ENCODE measurements at regions not wholly inside any gene's neighbourhood (a gene's known extent, or its start where the extent isn't known, plus 50 kb on each side); places are given as distances from the start of the nearest gene placed in this dataset.

DNA sequence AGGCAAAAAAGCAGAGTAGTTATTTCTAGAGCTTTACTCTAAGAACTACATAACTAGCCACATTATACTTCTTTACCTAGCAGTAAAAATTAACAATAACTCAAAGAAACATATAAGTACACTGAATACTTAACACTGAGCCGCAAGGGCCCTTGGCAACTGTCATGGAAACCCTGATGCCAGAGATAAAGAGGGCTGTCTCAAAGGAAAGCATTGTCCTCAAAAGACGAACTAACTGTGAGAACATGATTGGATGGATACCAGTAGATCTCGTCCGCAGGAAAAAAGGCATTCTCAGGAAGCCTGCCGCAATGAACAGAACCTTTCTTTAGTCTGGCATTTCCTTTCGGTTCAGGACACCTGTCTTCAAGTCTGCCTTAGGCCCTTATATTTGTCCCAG lies 379.0 kb upstream of the SLC30A5 start:
- no peak for TF ChIP-seq CTCF (IDR thresholded peaks at IDR 0.05; ENCODE audit: insufficient read depth, low read depth, low read length)
- H3K4me3 ChIP-seq (ENCODE audit: low read depth, low read length) = no peak overlapping the region
- DNase-seq (ENCODE audit: low read depth) = no peak

DNA sequence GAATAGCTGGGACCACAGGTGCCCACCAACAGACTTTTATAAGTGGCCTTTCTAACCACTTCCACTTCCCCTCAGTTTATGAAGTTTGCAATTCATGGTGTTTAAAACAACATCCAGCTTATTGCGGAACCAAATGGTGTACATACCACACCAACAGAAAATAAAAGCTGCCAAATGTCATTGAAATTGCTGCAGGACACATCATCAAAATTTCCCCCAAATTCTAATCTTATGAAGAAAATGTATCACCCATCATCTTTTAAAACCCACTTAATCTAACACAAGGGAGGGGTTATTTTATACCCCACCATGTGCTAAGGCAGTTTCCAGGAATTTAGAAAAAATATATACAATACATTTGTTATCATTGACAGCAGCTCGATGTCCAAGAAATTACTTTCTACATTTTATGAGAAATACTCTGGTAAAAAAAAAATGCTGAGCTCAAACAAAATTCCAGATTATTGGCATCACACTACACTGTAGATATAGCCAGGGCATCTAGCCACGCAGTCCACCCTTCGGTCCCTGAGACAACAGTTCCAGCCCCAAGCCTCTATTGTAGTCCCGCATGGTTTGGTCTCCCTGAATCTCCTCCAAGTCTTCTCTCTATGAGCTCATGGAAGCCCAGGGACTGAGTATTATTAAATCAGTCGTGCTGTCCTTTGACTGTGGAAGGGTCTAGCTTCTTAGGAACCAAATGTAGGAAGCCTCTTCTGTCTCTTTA lies 372.8 kb upstream of the SLC30A5 start:
- no peak for DNase-seq (ENCODE audit: low read depth)
- no peak overlapping the region for H3K4me3 ChIP-seq (ENCODE audit: low read depth, low read length)
- TF ChIP-seq CTCF (IDR thresholded peaks at IDR 0.05; ENCODE audit: insufficient read depth, low read depth, low read length) = no peak

DNA sequence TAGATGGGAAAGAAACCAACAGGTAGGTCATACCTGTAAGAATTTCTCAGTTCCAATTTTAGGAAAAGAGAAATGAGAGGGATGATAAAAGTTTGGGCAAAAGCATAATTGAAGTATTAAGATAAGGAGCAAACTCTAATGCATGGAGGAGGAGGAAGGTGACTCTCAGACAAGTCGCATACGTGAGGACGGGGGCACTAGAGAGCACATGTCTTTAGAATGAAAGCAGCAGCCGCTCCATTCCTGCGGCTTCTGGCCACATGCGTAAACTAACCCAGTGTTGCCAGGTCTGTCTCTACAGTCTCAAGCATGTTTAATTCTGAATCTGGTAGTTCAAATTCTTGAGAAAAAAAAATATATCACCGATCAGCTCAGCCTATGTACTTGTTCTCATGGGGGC lies 371.5 kb upstream of the SLC30A5 start:
- TF ChIP-seq CTCF (IDR thresholded peaks at IDR 0.05; ENCODE audit: insufficient read depth, low read depth, low read length) = no peak
- DNase-seq (ENCODE audit: low read depth) = no peak
- no peak overlapping the region for H3K4me3 ChIP-seq (ENCODE audit: low read depth, low read length)

DNA sequence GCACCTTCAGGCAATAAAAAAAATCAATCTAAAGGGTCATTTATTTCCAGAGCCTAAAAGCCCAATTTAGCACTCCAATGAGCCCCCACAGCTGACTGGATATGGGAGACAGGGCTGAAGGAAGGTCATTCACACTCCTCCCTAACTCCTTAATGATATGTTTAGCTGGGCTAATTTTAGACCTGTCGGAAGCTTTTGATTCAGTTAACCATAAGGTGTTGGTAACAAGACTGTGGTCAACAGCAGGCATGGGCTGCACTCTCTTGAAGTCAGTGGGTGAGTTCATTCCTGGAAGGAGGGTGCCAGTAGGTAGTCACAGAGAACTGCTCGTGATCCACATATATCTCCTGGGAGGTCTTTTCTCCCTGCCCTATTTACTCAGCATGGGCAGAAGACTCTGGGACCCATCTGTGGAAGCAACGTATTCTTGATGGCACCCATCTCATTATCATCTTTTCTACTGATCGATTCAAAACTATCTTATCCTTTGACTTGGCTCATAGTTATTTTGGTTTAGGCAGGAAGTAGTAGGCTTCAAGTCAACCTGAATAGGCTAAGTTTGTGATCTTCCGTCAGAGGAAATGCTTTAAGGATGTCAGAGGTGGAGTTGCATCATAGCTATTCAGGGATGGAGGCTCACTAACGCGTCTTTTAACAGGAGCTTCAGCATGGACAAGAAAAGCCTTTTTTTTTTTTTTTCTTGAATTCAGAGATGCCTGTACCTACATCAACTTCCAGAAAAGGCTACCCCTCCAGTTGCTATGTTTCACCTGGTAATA lies 367.7 kb upstream of the SLC30A5 start:
- no peak for TF ChIP-seq CTCF (IDR thresholded peaks at IDR 0.05; ENCODE audit: insufficient read depth, low read depth, low read length)
- H3K4me3 ChIP-seq (ENCODE audit: low read depth, low read length) = no peak overlapping the region
- no peak for DNase-seq (ENCODE audit: low read depth)

DNA sequence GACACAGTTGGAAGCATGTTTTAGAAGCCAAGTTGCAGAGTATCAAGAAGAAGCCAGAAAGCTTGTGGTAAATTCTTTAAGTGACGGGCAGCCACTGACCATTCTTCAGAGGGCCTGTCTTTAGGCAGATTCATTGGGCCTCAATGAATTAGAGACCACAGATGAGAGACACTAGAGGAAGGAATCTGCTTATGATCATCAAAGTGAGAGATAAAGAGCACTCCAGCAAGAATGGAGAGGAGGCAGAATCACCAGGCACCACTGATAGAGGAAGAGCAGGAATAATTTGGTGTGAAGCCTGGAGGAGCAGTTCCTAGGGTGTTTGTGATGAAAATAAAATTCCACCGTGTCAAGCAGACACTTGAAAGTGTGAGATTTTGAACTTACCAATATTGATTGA lies 365.9 kb upstream of the SLC30A5 start:
- DNase-seq (ENCODE audit: low read depth) = no peak
- TF ChIP-seq CTCF (IDR thresholded peaks at IDR 0.05; ENCODE audit: insufficient read depth, low read depth, low read length) = no peak
- H3K4me3 ChIP-seq (ENCODE audit: low read depth, low read length) = no peak overlapping the region

DNA sequence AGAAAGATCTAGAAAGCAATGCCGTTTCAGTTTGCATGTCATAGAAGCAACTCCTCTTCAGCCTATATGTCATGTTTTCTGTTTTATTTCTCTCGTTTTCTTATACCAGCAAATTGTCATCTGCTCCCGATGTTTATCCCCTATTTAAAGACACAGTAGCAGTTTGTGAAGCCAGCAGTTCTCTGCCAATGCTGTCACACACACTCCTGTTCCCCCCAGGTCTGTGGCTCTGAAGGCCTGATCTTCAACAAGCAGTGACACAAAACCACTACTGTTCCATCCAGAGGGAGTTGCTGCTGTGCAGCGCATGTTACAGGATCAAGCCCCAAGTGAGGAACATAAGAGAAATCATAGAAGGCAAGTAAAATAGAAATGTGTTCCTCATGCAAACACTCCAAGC lies 364.1 kb upstream of the SLC30A5 start:
- H3K4me3 ChIP-seq (ENCODE audit: low read depth, low read length) = no peak overlapping the region
- no peak for TF ChIP-seq CTCF (IDR thresholded peaks at IDR 0.05; ENCODE audit: insufficient read depth, low read depth, low read length)
- no peak for DNase-seq (ENCODE audit: low read depth)

All from fibroblast of villous mesenchyme (primary cell).